DND-41 (cell line): ENCODE measurements at regions not wholly inside any gene's neighbourhood (a gene's known extent, or its start where the extent isn't known, plus 50 kb on each side); places are given as distances from the start of the nearest gene placed in this dataset.

Source experiments
- EZH2 ChIP-seq: IDR thresholded peaks from 3 replicates; pipeline ENCODE4 v1.6.1; 2012; ENCODE audit warnings: borderline replicate concordance, low read depth, mild to moderate bottlenecking, moderate library complexity, low read length, inconsistent platforms; ENCODE audit not compliant: severe bottlenecking
- TF ChIP-seq, protein P1 (sequence below): IDR thresholded peaks from 2 replicates; pipeline ENCODE4 v1.5.1; 2012; ENCODE audit warnings: borderline replicate concordance, low read length, moderate library complexity, mild to moderate bottlenecking; ENCODE audit not compliant: poor library complexity, severe bottlenecking; ENCODE audit errors: extremely low read depth

DNA sequence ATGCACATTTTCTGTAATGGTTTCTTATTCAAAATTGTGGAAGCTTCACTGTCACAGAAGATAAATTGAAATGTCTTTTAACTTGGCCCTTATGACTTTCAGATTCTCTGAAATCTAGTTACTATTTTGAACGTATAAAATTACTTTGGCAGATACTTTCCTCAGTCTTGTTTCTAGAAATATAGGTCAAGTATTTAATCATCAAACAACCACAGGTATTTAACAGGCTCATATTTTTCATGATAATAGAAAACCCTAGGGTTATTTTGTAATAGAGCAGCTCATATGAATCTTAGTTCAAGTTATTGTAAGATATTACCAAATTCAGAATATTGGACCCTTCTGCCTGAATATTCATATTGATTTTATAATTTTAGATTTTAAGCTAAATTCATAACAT is 236.0 kb upstream of the CDH18 start:
- TF ChIP-seq, protein P1, sequence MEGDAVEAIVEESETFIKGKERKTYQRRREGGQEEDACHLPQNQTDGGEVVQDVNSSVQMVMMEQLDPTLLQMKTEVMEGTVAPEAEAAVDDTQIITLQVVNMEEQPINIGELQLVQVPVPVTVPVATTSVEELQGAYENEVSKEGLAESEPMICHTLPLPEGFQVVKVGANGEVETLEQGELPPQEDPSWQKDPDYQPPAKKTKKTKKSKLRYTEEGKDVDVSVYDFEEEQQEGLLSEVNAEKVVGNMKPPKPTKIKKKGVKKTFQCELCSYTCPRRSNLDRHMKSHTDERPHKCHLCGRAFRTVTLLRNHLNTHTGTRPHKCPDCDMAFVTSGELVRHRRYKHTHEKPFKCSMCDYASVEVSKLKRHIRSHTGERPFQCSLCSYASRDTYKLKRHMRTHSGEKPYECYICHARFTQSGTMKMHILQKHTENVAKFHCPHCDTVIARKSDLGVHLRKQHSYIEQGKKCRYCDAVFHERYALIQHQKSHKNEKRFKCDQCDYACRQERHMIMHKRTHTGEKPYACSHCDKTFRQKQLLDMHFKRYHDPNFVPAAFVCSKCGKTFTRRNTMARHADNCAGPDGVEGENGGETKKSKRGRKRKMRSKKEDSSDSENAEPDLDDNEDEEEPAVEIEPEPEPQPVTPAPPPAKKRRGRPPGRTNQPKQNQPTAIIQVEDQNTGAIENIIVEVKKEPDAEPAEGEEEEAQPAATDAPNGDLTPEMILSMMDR: no peak
- TF ChIP-seq EZH2: no peak
